ENCODE measurements at regions not wholly inside any gene's neighbourhood (a gene's known extent, or its start where the extent isn't known, plus 50 kb on each side); places are given as distances from the start of the nearest gene placed in this dataset.

- intact Hi-C loops (cut with DNase I, micrococcal nuclease): no loop called here
- DNase-seq: no peak
- Mint-ChIP-seq H3K4me3 (no peak overlapping the region), H3K9me3 (no peaks in the 10 kb centered on the region), H3K27ac (no peak overlapping the region), H3K27me3 (no peaks in the 10 kb centered on the region), H3K36me3 (ENCODE audit: low read depth) (no peaks in the 10 kb centered on the region), H3K4me1 (ENCODE audit: low read depth) (peaks cover 5% of the 10 kb centered on the region)
- Histone ChIP-seq H3K9me3 (ENCODE audit: control insufficient read depth in 1 of 2, insufficient read depth in 1 of 2, low read length in 2 of 2) (peaks cover 0 to 4% of the 10 kb centered on the region in 2 experiments), H3K27ac (ENCODE audit: low read depth in 1 of 2, low read length in 2 of 2) (no peak overlapping the region), H3K36me3 (ENCODE audit: insufficient read depth, low read length) (no peaks in the 10 kb centered on the region), H3K4me3 (ENCODE audit: low read length) (no peak overlapping the region), H3K4me1 (ENCODE audit: insufficient read depth, low read length) (no peaks in the 10 kb centered on the region), H3K27me3 (ENCODE audit: control insufficient read depth in 1 of 2, insufficient read depth in 2 of 2, low read length in 2 of 2) (no peaks in the 10 kb centered on the region)
- POLR2A ChIA-PET: no interaction called here
- no peak for TF ChIP-seq CTCF (IDR thresholded peaks at IDR 0.05)
- ATAC-seq (ENCODE audit: poor library complexity): no peak
- CTCF ChIA-PET: no interaction called here
Observed at GRCh38 chr18:76264198-76264875, 230.7 kb downstream of the ZNF516 start.

GRCh38 chr18:76263046-76264005 lies 231.7 kb downstream of the ZNF516 start:
- Mint-ChIP-seq H3K4me1 (ENCODE audit: low read depth) (peaks cover 5% of the 10 kb centered on the region), H3K36me3 (ENCODE audit: low read depth) (no peaks in the 10 kb centered on the region), H3K4me3 (no peak overlapping the region), H3K9me3 (no peaks in the 10 kb centered on the region), H3K27ac (no peak overlapping the region), H3K27me3 (no peaks in the 10 kb centered on the region)
- CTCF ChIA-PET: no interaction called here
- no peaks in the 10 kb centered on the region for H3K36me3 ChIP-seq (ENCODE audit: insufficient read depth, low read length)
- intact Hi-C loops (cut with DNase I, micrococcal nuclease): no loop called here
- ATAC-seq (ENCODE audit: poor library complexity) (no peak), DNase-seq (no peak)
- H3K4me3 ChIP-seq (ENCODE audit: low read length): no peak overlapping the region
- peaks cover 0 to 4% of the 10 kb centered on the region in 2 experiments for H3K9me3 ChIP-seq (ENCODE audit: control insufficient read depth in 1 of 2, insufficient read depth in 1 of 2, low read length in 2 of 2)
- peaks cover 0 to 2% of the 10 kb centered on the region in 2 experiments for H3K27me3 ChIP-seq (ENCODE audit: control insufficient read depth in 1 of 2, insufficient read depth in 2 of 2, low read length in 2 of 2)
- no peaks in the 10 kb centered on the region for H3K4me1 ChIP-seq (ENCODE audit: insufficient read depth, low read length)
- H3K27ac ChIP-seq (ENCODE audit: low read depth in 1 of 2, low read length in 2 of 2): no peak overlapping the region
- no peak for TF ChIP-seq CTCF (IDR thresholded peaks at IDR 0.05)
- POLR2A ChIA-PET: no interaction called here

GRCh38 chr18:76260941-76261472 lies 234.0 kb downstream of the ZNF516 start:
- no peaks in the 10 kb centered on the region for H3K4me1 ChIP-seq (ENCODE audit: insufficient read depth, low read length)
- ChIA-PET POLR2A (no interaction called here), CTCF (no interaction called here)
- no peaks in the 10 kb centered on the region for H3K36me3 Mint-ChIP-seq (ENCODE audit: low read depth)
- H3K4me3 Mint-ChIP-seq: no peak overlapping the region
- no peak for ATAC-seq (ENCODE audit: poor library complexity)
- peaks cover 5% of the 10 kb centered on the region for H3K4me1 Mint-ChIP-seq (ENCODE audit: low read depth)
- intact Hi-C loops (cut with DNase I, micrococcal nuclease): no loop called here
- H3K27ac ChIP-seq (ENCODE audit: low read depth in 1 of 2, low read length in 2 of 2): no peak overlapping the region
- no peaks in the 10 kb centered on the region for H3K36me3 ChIP-seq (ENCODE audit: insufficient read depth, low read length)
- peaks cover 0 to 4% of the 10 kb centered on the region in 2 experiments for H3K9me3 ChIP-seq (ENCODE audit: control insufficient read depth in 1 of 2, insufficient read depth in 1 of 2, low read length in 2 of 2)
- H3K27me3 ChIP-seq (ENCODE audit: control insufficient read depth in 1 of 2, insufficient read depth in 2 of 2, low read length in 2 of 2): peaks cover 0 to 2% of the 10 kb centered on the region in 2 experiments
- no peak for DNase-seq
- H3K9me3 Mint-ChIP-seq: no peaks in the 10 kb centered on the region
- no peak overlapping the region for H3K27ac Mint-ChIP-seq
- peaks cover 2% of the 10 kb centered on the region for H3K27me3 Mint-ChIP-seq
- H3K4me3 ChIP-seq (ENCODE audit: low read length): no peak overlapping the region
- TF ChIP-seq CTCF (IDR thresholded peaks at IDR 0.05): no peak
